Fibroblast of lung (primary cell): ENCODE measurements at regions not wholly inside any gene's neighbourhood (a gene's known extent, or its start where the extent isn't known, plus 50 kb on each side); places are given as distances from the start of the nearest gene placed in this dataset.

Source experiments
- DNase-seq, 2 donors: peaks; one replicate each; pipeline versions ENCODE4 v3.0.0 to v3.0.0-alpha.2; 2010; ENCODE audit warnings: low read depth in 2 of 2
- H2AFZ ChIP-seq: 2 replicates; pipeline ENCODE4 v1.5.1; 2012; ENCODE audit warnings: low read length, control low read depth, inconsistent platforms
- H3K27ac ChIP-seq: 2 replicates; pipeline ENCODE4 v1.5.1; 2011; ENCODE audit warnings: low read length, control low read depth; ENCODE audit not compliant: insufficient read depth
- H3K27me3 ChIP-seq: 2 replicates; pipeline ENCODE4 v1.5.1; 2011; ENCODE audit warnings: mild to moderate bottlenecking, low read length; ENCODE audit not compliant: control insufficient read depth, insufficient read depth
- H3K36me3 ChIP-seq: 2 replicates; pipeline ENCODE4 v1.5.1; 2011; ENCODE audit warnings: low read length; ENCODE audit not compliant: control insufficient read depth, insufficient read depth
- H3K4me1 ChIP-seq: 2 replicates; pipeline ENCODE4 v1.5.1; 2011; ENCODE audit warnings: low read length; ENCODE audit not compliant: control insufficient read depth, insufficient read depth; ENCODE audit errors: extremely low read depth
- H3K4me2 ChIP-seq: 2 replicates; pipeline ENCODE4 v1.5.1; 2011; ENCODE audit warnings: low read length, control low read depth; ENCODE audit not compliant: insufficient read depth; ENCODE audit errors: extremely low read depth
- H3K4me3 ChIP-seq, 4 experiments: fragments of 200-600 bp in 1 of 4; sonication (generic) in 1 of 4; replicated peaks in 1 of 4; 2 replicates each; pipeline ENCODE4 v1.5.1; 2011 to 2016; ENCODE audit warnings: low read length in 4 of 4, low read depth in 3 of 4, mild to moderate bottlenecking in 3 of 4, control low read depth in 2 of 4, inconsistent platforms in 1 of 4, mixed read lengths in 1 of 4; ENCODE audit not compliant: insufficient read depth in 1 of 4; ENCODE audit errors: control extremely low read depth in 1 of 4
- H3K79me2 ChIP-seq: 2 replicates; pipeline ENCODE4 v1.5.1; 2012; ENCODE audit warnings: mild to moderate bottlenecking, low read length, inconsistent platforms; ENCODE audit not compliant: control insufficient read depth, insufficient read depth
- H3K9ac ChIP-seq: 2 replicates; pipeline ENCODE4 v1.5.1; 2011; ENCODE audit warnings: mild to moderate bottlenecking, low read length, control low read depth; ENCODE audit not compliant: insufficient read depth
- H3K9me3 ChIP-seq: 2 replicates; pipeline ENCODE4 v1.5.1; 2012; ENCODE audit warnings: low read depth, low read length; ENCODE audit not compliant: control insufficient read depth, insufficient read depth
- H4K20me1 ChIP-seq: 2 replicates; pipeline ENCODE4 v1.5.1; 2011; ENCODE audit warnings: low read length; ENCODE audit not compliant: control insufficient read depth, insufficient read depth; ENCODE audit errors: extremely low read depth
- CTCF ChIP-seq, 2 donors: IDR thresholded peaks in 1 of 2; conservative IDR thresholded peaks in 1 of 2; 1 replicate in 1 of 2; 2 replicates in 1 of 2; pipeline ENCODE4 v1.5.1; 2011 to 2012; ENCODE audit warnings: low read length in 2 of 2, control low read depth in 1 of 2, inconsistent platforms in 1 of 2, low read depth in 1 of 2, mild to moderate bottlenecking in 1 of 2
- EZH2 ChIP-seq: IDR thresholded peaks from 2 replicates; pipeline ENCODE4 v1.5.1; 2012; ENCODE audit warnings: low read length, control low read depth, mild to moderate bottlenecking; ENCODE audit errors: missing control alignments

GRCh38 chr3:117003501-117003900 is 293.9 kb downstream of the TUSC7 start:
- H3K9ac ChIP-seq: no peak overlapping the region
- H3K9me3 ChIP-seq: no peaks in the 10 kb centered on the region
- no peaks in the 10 kb centered on the region for H3K79me2 ChIP-seq
- no peaks in the 10 kb centered on the region for H3K27me3 ChIP-seq
- no peaks in the 10 kb centered on the region for H3K4me1 ChIP-seq
- H3K36me3 ChIP-seq: no peaks in the 10 kb centered on the region
- H3K4me2 ChIP-seq: no peak overlapping the region
- no peak for DNase-seq
- H3K4me3 ChIP-seq: no peak overlapping the region
- no peak overlapping the region for H2AFZ ChIP-seq
- no peak overlapping the region for H3K27ac ChIP-seq
- H4K20me1 ChIP-seq: no peaks in the 10 kb centered on the region
- TF ChIP-seq CTCF (conservative IDR thresholded peaks at IDR 0.05 in 1 of 2, IDR thresholded peaks at IDR 0.05 in 1 of 2; ENCODE audit: low read depth in 1 of 2, low read length in 2 of 2) (no peak), EZH2 (no peak)

GRCh38 chr3:117005274-117005673 is 295.7 kb downstream of the TUSC7 start:
- Histone ChIP-seq H3K9ac (no peak overlapping the region), H3K27me3 (no peaks in the 10 kb centered on the region), H3K9me3 (no peaks in the 10 kb centered on the region), H3K4me2 (no peak overlapping the region), H2AFZ (no peak overlapping the region), H3K4me1 (no peaks in the 10 kb centered on the region), H3K4me3 (no peak overlapping the region), H4K20me1 (no peaks in the 10 kb centered on the region), H3K79me2 (no peaks in the 10 kb centered on the region), H3K36me3 (no peaks in the 10 kb centered on the region), H3K27ac (no peak overlapping the region)
- no peak for DNase-seq
- TF ChIP-seq EZH2: no peak
- no peak for TF ChIP-seq CTCF (conservative IDR thresholded peaks at IDR 0.05 in 1 of 2, IDR thresholded peaks at IDR 0.05 in 1 of 2; ENCODE audit: low read depth in 1 of 2, low read length in 2 of 2)

DNA sequence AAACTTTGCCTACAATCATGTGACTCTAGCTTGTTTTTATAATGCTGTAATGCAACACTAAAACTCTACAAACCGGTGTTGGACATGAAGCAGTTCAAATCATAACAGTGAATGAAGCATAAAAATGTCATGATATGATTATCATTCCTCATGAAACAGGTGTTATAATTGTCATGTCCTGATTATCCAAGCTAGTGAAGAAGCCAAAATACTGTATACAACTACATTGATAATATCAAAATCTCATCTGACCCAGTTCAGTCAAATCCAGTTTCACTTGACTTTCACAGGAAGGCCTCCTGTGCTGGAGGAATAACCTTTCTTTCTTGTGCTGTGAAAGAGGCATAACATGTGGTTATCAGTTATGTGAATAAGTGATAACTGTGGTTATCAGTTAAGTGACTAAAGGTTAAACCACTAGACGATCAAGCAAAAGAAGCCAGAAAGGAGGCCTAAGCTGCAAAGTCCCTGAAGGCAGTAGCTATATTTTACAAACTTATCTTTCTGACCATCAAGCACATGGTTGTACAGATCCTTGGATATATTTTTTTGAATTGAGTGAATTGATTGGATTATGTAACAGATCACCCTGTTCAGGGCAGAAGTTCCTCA is 296.4 kb downstream of the TUSC7 start:
- no peak for DNase-seq
- Histone ChIP-seq H3K36me3 (no peaks in the 10 kb centered on the region), H4K20me1 (no peaks in the 10 kb centered on the region), H2AFZ (no peak overlapping the region), H3K9ac (no peak overlapping the region), H3K4me2 (no peak overlapping the region), H3K79me2 (no peaks in the 10 kb centered on the region), H3K4me3 (no peak overlapping the region), H3K9me3 (no peaks in the 10 kb centered on the region), H3K27me3 (no peaks in the 10 kb centered on the region), H3K4me1 (no peaks in the 10 kb centered on the region), H3K27ac (no peak overlapping the region)
- no peak for TF ChIP-seq EZH2
- no peak for TF ChIP-seq CTCF (conservative IDR thresholded peaks at IDR 0.05 in 1 of 2, IDR thresholded peaks at IDR 0.05 in 1 of 2; ENCODE audit: low read depth in 1 of 2, low read length in 2 of 2)
